H9 (cell line): ENCODE measurements at regions not wholly inside any gene's neighbourhood (a gene's known extent, or its start where the extent isn't known, plus 50 kb on each side); places are given as distances from the start of the nearest gene placed in this dataset.

ENCODE experiments used
- DNase-seq: peaks from one replicate; pipeline ENCODE4 v3.0.0-alpha.2; 2017
- H2AFZ ChIP-seq: one replicate; pipeline ENCODE4 v1.6.1; 2013; ENCODE audit warnings: mild to moderate bottlenecking, low read length, control low read depth, moderate library complexity
- H2AK5ac ChIP-seq: 2 replicates; pipeline ENCODE4 v1.6.1; 2013; ENCODE audit warnings: low read length, control low read depth, mixed read lengths; ENCODE audit not compliant: insufficient read length
- H2BK120ac ChIP-seq: one replicate; pipeline ENCODE4 v1.6.1; 2013; ENCODE audit warnings: low read depth, mild to moderate bottlenecking, low read length, control low read depth, inconsistent platforms; ENCODE audit not compliant: poor library complexity, severe bottlenecking
- H2BK12ac ChIP-seq: 2 replicates; pipeline ENCODE4 v1.6.1; 2013; ENCODE audit warnings: low read length, control low read depth, mixed read lengths, low read depth; ENCODE audit not compliant: insufficient read length
- H2BK15ac ChIP-seq: 2 replicates; pipeline ENCODE4 v1.6.1; 2013; ENCODE audit warnings: low read depth, low read length, control low read depth
- H2BK20ac ChIP-seq: one replicate; pipeline ENCODE4 v1.6.1; 2013; ENCODE audit warnings: low read depth, mild to moderate bottlenecking, low read length, control low read depth, inconsistent platforms; ENCODE audit not compliant: poor library complexity, severe bottlenecking
- H2BK5ac ChIP-seq: 2 replicates; pipeline ENCODE4 v1.6.1; 2013; ENCODE audit warnings: low read length, control low read depth, mixed read lengths; ENCODE audit not compliant: insufficient read length
- H3K14ac ChIP-seq: 2 replicates; pipeline ENCODE4 v1.6.1; 2013; ENCODE audit warnings: low read length, control low read depth; ENCODE audit not compliant: insufficient read depth
- H3K18ac ChIP-seq: 2 replicates; pipeline ENCODE4 v1.6.1; 2013; ENCODE audit warnings: low read depth, mild to moderate bottlenecking, mixed read lengths, low read length, control low read depth; ENCODE audit not compliant: insufficient read length
- H3K23ac ChIP-seq: 2 replicates; pipeline ENCODE4 v1.6.1; 2013; ENCODE audit warnings: low read length, control low read depth, mixed read lengths, low read depth; ENCODE audit not compliant: insufficient read length
- H3K23me2 ChIP-seq: 2 replicates; pipeline ENCODE4 v1.6.1; 2013; ENCODE audit warnings: low read depth, mild to moderate bottlenecking, mixed read lengths, low read length, control low read depth; ENCODE audit not compliant: insufficient read length, poor library complexity, severe bottlenecking
- H3K27ac ChIP-seq: 2 replicates; pipeline ENCODE4 v1.5.1; 2013; ENCODE audit warnings: low read length, control low read depth, mixed read lengths, low read depth; ENCODE audit not compliant: insufficient read length
- H3K27me3 ChIP-seq: 2 replicates; pipeline ENCODE4 v1.6.1; 2013; ENCODE audit warnings: low read length, control low read depth, inconsistent platforms; ENCODE audit not compliant: insufficient read depth
- H3K4ac ChIP-seq: 2 replicates; pipeline ENCODE4 v1.6.1; 2013; ENCODE audit warnings: low read depth, mild to moderate bottlenecking, control low read depth, inconsistent platforms, low read length, moderate library complexity
- H3K4me1 ChIP-seq: 2 replicates; pipeline ENCODE4 v1.6.1; 2013; ENCODE audit warnings: low read length, control low read depth, inconsistent platforms; ENCODE audit not compliant: insufficient read depth
- H3K4me2 ChIP-seq: 2 replicates; pipeline ENCODE4 v1.6.1; 2013; ENCODE audit warnings: low read length, control low read depth, mixed read lengths; ENCODE audit not compliant: insufficient read length, insufficient read depth
- H3K56ac ChIP-seq: 2 replicates; pipeline ENCODE4 v1.6.1; 2013; ENCODE audit warnings: low read depth, mild to moderate bottlenecking, mixed read lengths, low read length, control low read depth; ENCODE audit not compliant: insufficient read length
- H3K79me1 ChIP-seq: 2 replicates; pipeline ENCODE4 v1.6.1; 2013; ENCODE audit warnings: low read depth, mild to moderate bottlenecking, moderate library complexity, low read length, control low read depth, inconsistent platforms; ENCODE audit not compliant: insufficient read depth, poor library complexity, severe bottlenecking
- H3K79me2 ChIP-seq: 2 replicates; pipeline ENCODE4 v1.6.1; 2013; ENCODE audit warnings: low read length, control low read depth, inconsistent platforms; ENCODE audit not compliant: insufficient read depth
- H3K9ac ChIP-seq: 2 replicates; pipeline ENCODE4 v1.6.1; 2013; ENCODE audit warnings: low read length, control low read depth, mixed read lengths; ENCODE audit not compliant: insufficient read length; ENCODE audit errors: extremely low read depth
- H3K9me3 ChIP-seq: one replicate; pipeline ENCODE4 v1.6.1; 2013; ENCODE audit warnings: low read depth, low read length, inconsistent platforms; ENCODE audit not compliant: control insufficient read depth
- H3T11ph ChIP-seq: one replicate; pipeline ENCODE4 v1.6.1; 2013; ENCODE audit warnings: mild to moderate bottlenecking, low read length, control low read depth, inconsistent platforms
- H4K20me1 ChIP-seq: one replicate; pipeline ENCODE4 v1.6.1; 2013; ENCODE audit not compliant: control insufficient read depth, insufficient read length, insufficient read depth
- H4K5ac ChIP-seq: 2 replicates; pipeline ENCODE4 v1.6.1; 2013; ENCODE audit warnings: low read depth, mild to moderate bottlenecking, mixed read lengths, low read length, control low read depth; ENCODE audit not compliant: insufficient read length
- H4K8ac ChIP-seq: replicated peaks from 2 replicates; pipeline ENCODE4 v1.6.1; 2013; ENCODE audit warnings: low read length, control low read depth, mixed read lengths, low read depth; ENCODE audit not compliant: insufficient read length
- H4K91ac ChIP-seq: 2 replicates; pipeline ENCODE4 v1.6.1; 2013; ENCODE audit warnings: low read depth, mild to moderate bottlenecking, moderate library complexity, mixed read lengths, low read length, control low read depth; ENCODE audit not compliant: insufficient read length
- H3K27ac Mint-ChIP-seq, 3 experiments: 2 replicates in 2 of 3; 3 replicates in 1 of 3; pipeline ENCODE4 v1.8.0; 2020 to 2021; ENCODE audit warnings: mixed read lengths in 3 of 3, mild to moderate bottlenecking in 1 of 3, moderate library complexity in 1 of 3
- H3K27me3 Mint-ChIP-seq: 2 replicates; pipeline ENCODE4 v1.8.0; 2021; ENCODE audit warnings: low read depth, mild to moderate bottlenecking, moderate library complexity, mixed read lengths
- H3K36me3 Mint-ChIP-seq, 3 experiments: 2 replicates in 2 of 3; 3 replicates in 1 of 3; pipeline ENCODE4 v1.8.0; 2020 to 2021; ENCODE audit warnings: low read depth in 3 of 3, mixed read lengths in 3 of 3; ENCODE audit not compliant: insufficient read depth in 1 of 3
- H3K4me1 Mint-ChIP-seq, 2 experiments: 2 replicates each; pipeline ENCODE4 v1.8.0; 2020; ENCODE audit warnings: mixed read lengths in 2 of 2
- H3K4me3 Mint-ChIP-seq, 2 experiments: 2 replicates in 1 of 2; 3 replicates in 1 of 2; pipeline ENCODE4 v1.8.0; 2020 to 2021; ENCODE audit warnings: mild to moderate bottlenecking in 2 of 2, mixed read lengths in 2 of 2, moderate library complexity in 1 of 2
- H3K9me3 Mint-ChIP-seq, 2 experiments: 2 replicates in 1 of 2; 3 replicates in 1 of 2; pipeline ENCODE4 v1.8.0; 2020; ENCODE audit warnings: mild to moderate bottlenecking in 2 of 2, mixed read lengths in 2 of 2, moderate library complexity in 1 of 2
- CTCF ChIP-seq: fragments of 200-600 bp; sonication (generic); conservative IDR thresholded peaks from 3 replicates; pipeline ENCODE4 v1.8.0; 2021; ENCODE audit warnings: antibody characterized with exemption, mild to moderate bottlenecking
- WGBS: extraction: QIAGEN DNeasy Blood & Tissue Kit; methylation state at CpG from one replicate; pipeline ENCODE4 v1.1.7; 2013; ENCODE audit warnings: missing lambda C conversion rate, low lambda C conversion rate, mixed read lengths; ENCODE audit not compliant: insufficient read length; ENCODE audit errors: extremely low coverage; 5-methylcytosine and 5-hydroxymethylcytosine counted together

DNA sequence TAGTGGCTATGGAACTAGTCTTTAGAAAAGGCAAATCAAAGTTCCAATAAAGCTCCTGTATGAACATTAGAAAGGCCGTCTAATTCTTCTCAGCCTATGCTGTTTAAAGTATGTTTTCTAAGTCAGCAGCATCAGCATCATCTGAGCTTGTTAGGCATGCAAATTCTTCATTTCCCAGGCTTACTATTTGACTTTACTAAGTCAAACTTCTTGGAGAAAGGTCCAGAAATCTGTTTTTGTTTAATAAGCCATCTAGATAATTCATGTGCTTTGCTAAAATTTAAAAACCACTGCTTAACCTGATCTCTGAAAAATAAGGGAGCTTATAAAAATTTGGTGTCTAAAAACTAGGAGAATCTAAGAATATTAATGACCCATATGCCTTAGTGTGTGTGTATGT, 200.2 kb upstream of the SGCD start:
- Histone ChIP-seq H4K8ac (no peak overlapping the region), H2BK120ac (no peak overlapping the region), H3K79me1 (no peaks in the 10 kb centered on the region), H3K14ac (no peak overlapping the region), H2BK15ac (no peak overlapping the region), H3K23me2 (no peaks in the 10 kb centered on the region), H2BK5ac (no peak overlapping the region), H3K56ac (no peak overlapping the region), H3K23ac (no peak overlapping the region), H3K4me2 (no peak overlapping the region), H3T11ph (no peak overlapping the region), H3K27me3 (no peaks in the 10 kb centered on the region), H3K9ac (no peak overlapping the region), H2BK12ac (no peak overlapping the region), H2BK20ac (no peak overlapping the region), H3K4ac (no peak overlapping the region), H3K4me1 (no peaks in the 10 kb centered on the region), H4K20me1 (no peaks in the 10 kb centered on the region), H3K27ac (no peak overlapping the region), H4K91ac (no peak overlapping the region), H3K9me3 (no peaks in the 10 kb centered on the region), H2AK5ac (no peak overlapping the region), H3K79me2 (no peaks in the 10 kb centered on the region), H2AFZ (no peak overlapping the region), H3K18ac (no peak overlapping the region), H4K5ac (no peak overlapping the region)
- DNase-seq = no peak
- H3K27me3 Mint-ChIP-seq = no peaks in the 10 kb centered on the region
- no peaks in the 10 kb centered on the region for H3K4me1 Mint-ChIP-seq
- no peak overlapping the region for H3K27ac Mint-ChIP-seq
- no CpG with 5 or more reads among the region's 1 CpG for WGBS
- no peaks in the 10 kb centered on the region for H3K36me3 Mint-ChIP-seq
- no peak overlapping the region for H3K4me3 Mint-ChIP-seq
- no peak for TF ChIP-seq CTCF
- H3K9me3 Mint-ChIP-seq = no peaks in the 10 kb centered on the region; a peak in 1 of 5 replicates
